ENCODE measurements at regions not wholly inside any gene's neighbourhood (a gene's known extent, or its start where the extent isn't known, plus 50 kb on each side); places are given as distances from the start of the nearest gene placed in this dataset.
A peak's percentile ranks its signal among the peaks of the same experiment; 100 is the strongest.

DNA sequence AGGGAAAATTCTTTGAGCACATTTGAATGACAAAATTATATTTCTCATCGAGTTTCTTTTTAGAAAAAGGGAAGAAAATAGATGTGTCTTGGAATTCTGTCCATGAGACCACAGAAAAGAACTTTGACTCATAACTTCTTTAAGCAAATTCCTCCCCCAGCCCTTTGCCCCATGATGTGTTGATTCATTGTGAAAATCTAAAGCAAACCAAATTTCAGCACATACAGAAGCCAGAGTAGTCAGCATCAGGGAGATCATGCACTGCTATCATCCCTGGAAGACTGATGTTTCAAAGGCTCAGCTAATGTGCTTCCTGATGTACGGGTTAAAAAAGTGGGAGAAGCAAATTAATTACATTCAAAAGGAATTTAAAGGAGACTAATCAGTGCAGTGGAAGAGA is 159.7 kb downstream of the FAT3 start:
- DNase-seq (ENCODE audit: low read depth, low spot score) = no peak
- Histone ChIP-seq H3K9me3 (ENCODE audit: control insufficient read depth, insufficient read depth, low read length) (no peaks in the 10 kb centered on the region), H3K4me3 (ENCODE audit: low read depth, low read length) (no peak overlapping the region), H3K27ac (ENCODE audit: low read depth, low read length) (no peak overlapping the region), H3K27me3 (ENCODE audit: control insufficient read depth, insufficient read depth, low read length) (peaks cover 4% of the 10 kb centered on the region)
- ChIA-PET POLR2A (no interaction called here), CTCF (interaction anchor here (0.5 to 1.1 kb wide), 2 partner anchors 12 to 194 kb away, joined by 4 to 6 read pairs; no protein-coding TSS in a partner anchor)
- TF ChIP-seq, protein P1, sequence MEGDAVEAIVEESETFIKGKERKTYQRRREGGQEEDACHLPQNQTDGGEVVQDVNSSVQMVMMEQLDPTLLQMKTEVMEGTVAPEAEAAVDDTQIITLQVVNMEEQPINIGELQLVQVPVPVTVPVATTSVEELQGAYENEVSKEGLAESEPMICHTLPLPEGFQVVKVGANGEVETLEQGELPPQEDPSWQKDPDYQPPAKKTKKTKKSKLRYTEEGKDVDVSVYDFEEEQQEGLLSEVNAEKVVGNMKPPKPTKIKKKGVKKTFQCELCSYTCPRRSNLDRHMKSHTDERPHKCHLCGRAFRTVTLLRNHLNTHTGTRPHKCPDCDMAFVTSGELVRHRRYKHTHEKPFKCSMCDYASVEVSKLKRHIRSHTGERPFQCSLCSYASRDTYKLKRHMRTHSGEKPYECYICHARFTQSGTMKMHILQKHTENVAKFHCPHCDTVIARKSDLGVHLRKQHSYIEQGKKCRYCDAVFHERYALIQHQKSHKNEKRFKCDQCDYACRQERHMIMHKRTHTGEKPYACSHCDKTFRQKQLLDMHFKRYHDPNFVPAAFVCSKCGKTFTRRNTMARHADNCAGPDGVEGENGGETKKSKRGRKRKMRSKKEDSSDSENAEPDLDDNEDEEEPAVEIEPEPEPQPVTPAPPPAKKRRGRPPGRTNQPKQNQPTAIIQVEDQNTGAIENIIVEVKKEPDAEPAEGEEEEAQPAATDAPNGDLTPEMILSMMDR (IDR thresholded peaks at IDR 0.05; ENCODE audit: low read depth, low read length) = no peak

DNA sequence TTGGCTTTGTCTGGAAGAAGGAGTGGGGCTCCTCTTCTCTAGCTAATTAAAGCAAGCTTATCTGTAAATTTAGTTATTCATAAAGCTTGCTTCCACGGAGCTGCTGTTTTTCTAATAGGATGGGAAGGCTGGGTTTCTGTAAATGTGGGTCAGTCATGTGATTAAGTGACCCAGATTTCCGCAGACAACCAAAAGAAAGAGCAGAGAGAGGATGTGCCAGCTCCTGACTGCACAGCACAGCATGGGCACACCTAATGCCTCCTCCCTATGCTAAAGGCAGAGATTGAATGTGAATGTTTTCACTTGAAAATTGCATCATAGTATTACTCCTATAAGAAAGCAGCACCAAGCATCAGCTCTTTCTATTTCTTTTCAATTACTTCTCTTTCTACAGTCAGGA is 160.2 kb downstream of the FAT3 start:
- Histone ChIP-seq H3K4me3 (ENCODE audit: low read depth, low read length) (no peak overlapping the region), H3K27ac (ENCODE audit: low read depth, low read length) (no peak overlapping the region), H3K9me3 (ENCODE audit: control insufficient read depth, insufficient read depth, low read length) (no peaks in the 10 kb centered on the region), H3K27me3 (ENCODE audit: control insufficient read depth, insufficient read depth, low read length) (peaks cover 4% of the 10 kb centered on the region)
- ChIA-PET CTCF (interaction anchor here (0.5 to 1.1 kb wide), 2 partner anchors 12 to 195 kb away, joined by 4 to 6 read pairs; no protein-coding TSS in a partner anchor), POLR2A (no interaction called here)
- TF ChIP-seq, protein P1 (IDR thresholded peaks at IDR 0.05; ENCODE audit: low read depth, low read length) = no peak
- no peak for DNase-seq (ENCODE audit: low read depth, low spot score)

DNA sequence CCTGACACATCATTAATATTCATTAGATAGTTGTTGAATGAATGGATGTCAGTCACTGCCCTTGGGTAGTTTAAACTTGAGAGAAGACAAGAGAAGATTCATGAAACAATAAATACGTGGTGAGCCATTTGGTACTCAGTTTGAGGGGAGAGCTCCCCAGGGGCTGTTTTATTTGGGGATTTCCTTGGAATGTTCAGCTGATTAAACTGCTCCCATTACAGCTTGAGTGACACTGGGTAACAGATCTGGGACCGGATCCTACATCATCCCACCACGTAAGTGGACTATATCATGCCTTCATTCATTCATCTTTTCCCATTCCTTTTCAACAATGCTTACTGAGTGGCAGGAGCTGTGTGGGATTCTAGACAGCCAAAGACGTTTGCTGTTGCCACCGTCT is 162.0 kb downstream of the FAT3 start:
- TF ChIP-seq, protein P1 (IDR thresholded peaks at IDR 0.05; ENCODE audit: low read depth, low read length) = no peak
- CTCF ChIA-PET = interaction anchor here (2.3 kb wide), 1 partner anchor 9 kb away, joined by 7 read pairs; no protein-coding TSS in a partner anchor
- Histone ChIP-seq H3K4me3 (ENCODE audit: low read depth, low read length) (no peak overlapping the region), H3K27me3 (ENCODE audit: control insufficient read depth, insufficient read depth, low read length) (peaks cover 4% of the 10 kb centered on the region), H3K9me3 (ENCODE audit: control insufficient read depth, insufficient read depth, low read length) (no peaks in the 10 kb centered on the region), H3K27ac (ENCODE audit: low read depth, low read length) (no peak overlapping the region)
- POLR2A ChIA-PET = no interaction called here
- no peak for DNase-seq (ENCODE audit: low read depth, low spot score)

DNA sequence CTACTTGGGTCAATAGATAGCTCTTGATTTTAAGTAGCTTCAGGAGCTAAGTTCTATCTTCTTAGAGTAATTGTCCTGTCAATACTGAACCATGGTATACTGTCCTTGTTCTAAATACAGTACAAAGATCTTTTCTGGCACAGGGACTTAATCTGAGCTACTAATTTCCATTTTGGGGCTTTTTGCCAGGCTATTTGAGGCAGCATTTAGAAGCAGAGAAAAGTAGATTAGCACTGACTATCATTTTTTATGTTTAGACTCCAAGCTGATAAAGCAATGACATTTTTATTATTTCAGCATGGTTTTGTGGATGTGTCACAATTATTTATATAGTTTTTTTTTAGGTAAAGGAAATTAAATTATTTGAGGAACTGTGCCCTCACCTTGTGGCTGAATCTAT is 163.2 kb downstream of the FAT3 start:
- H3K27ac ChIP-seq (ENCODE audit: low read depth, low read length) = no peak overlapping the region
- CTCF ChIA-PET = interaction anchor here (1.0 to 2.3 kb wide), 3 partner anchors 10 to 178 kb away, joined by 3 to 7 read pairs (median 3); no protein-coding TSS in a partner anchor
- H3K9me3 ChIP-seq (ENCODE audit: control insufficient read depth, insufficient read depth, low read length) = no peaks in the 10 kb centered on the region
- no peak for DNase-seq (ENCODE audit: low read depth, low spot score)
- POLR2A ChIA-PET = no interaction called here
- TF ChIP-seq, protein P1 (IDR thresholded peaks at IDR 0.05; ENCODE audit: low read depth, low read length) = no peak
- H3K27me3 ChIP-seq (ENCODE audit: control insufficient read depth, insufficient read depth, low read length) = peaks cover 4% of the 10 kb centered on the region
- no peak overlapping the region for H3K4me3 ChIP-seq (ENCODE audit: low read depth, low read length)

DNA sequence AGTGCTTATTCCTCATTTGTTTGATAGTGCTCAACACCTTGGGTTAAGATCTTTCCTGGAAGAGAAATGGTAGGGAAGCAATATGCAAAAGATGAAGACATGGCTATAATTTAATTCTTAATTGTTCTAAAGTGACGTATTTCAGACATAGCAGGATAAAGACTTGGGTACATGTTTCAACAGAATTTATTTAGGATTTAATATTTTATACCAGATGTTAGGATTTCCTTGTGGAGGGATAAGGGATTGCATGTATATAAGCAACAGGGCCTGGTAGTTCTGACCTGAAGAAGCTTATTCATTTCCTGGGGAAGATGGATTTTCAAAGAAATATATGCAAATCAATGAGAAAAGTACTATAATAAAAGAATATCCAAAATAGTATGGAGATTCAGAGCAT is 163.8 kb downstream of the FAT3 start:
- ChIA-PET CTCF (interaction anchor here (0.6 to 2.3 kb wide), 4 partner anchors 11 to 178 kb away, joined by 3 to 7 read pairs (median 4); no protein-coding TSS in a partner anchor), POLR2A (no interaction called here)
- no peak overlapping the region for H3K27ac ChIP-seq (ENCODE audit: low read depth, low read length)
- no peaks in the 10 kb centered on the region for H3K9me3 ChIP-seq (ENCODE audit: control insufficient read depth, insufficient read depth, low read length)
- TF ChIP-seq, protein P1 (IDR thresholded peaks at IDR 0.05; ENCODE audit: low read depth, low read length) = peak; percentile 29; the same call in 1 of the 2 replicates
- H3K27me3 ChIP-seq (ENCODE audit: control insufficient read depth, insufficient read depth, low read length) = peaks cover 4% of the 10 kb centered on the region
- no peak overlapping the region for H3K4me3 ChIP-seq (ENCODE audit: low read depth, low read length)
- no peak for DNase-seq (ENCODE audit: low read depth, low spot score)

All from AG04450 (cell line).